ENCODE measurements at regions not wholly inside any gene's neighbourhood (a gene's known extent, or its start where the extent isn't known, plus 50 kb on each side); places are given as distances from the start of the nearest gene placed in this dataset.
"Not testable (repeated sequence)": the region's sequence is repeated elsewhere in the genome, so short reads cannot be mapped to it uniquely, and the experiment has no call there.

GRCh38 chr14:27305441-27305945 lies 707.7 kb upstream of the NOVA1 start:
- Histone ChIP-seq H3K4me1 (ENCODE audit: control insufficient read depth, extremely low read depth, insufficient read depth, low read length) (no peaks in the 10 kb centered on the region), H2AFZ (ENCODE audit: control insufficient read depth, low read length) (no peak overlapping the region), H3K4me2 (ENCODE audit: control insufficient read depth, extremely low read depth, insufficient read depth, low read depth, low read length) (no peak overlapping the region), H3K27me3 (ENCODE audit: control insufficient read depth, extremely low read depth, insufficient read depth, low read length) (no peaks in the 10 kb centered on the region), H4K20me1 (ENCODE audit: control insufficient read depth, extremely low read depth, insufficient read depth, low read length) (no peaks in the 10 kb centered on the region), H3K27ac (ENCODE audit: control insufficient read depth, insufficient read depth, low read length) (no peak overlapping the region), H3K79me2 (ENCODE audit: control insufficient read depth, insufficient read depth, low read length) (no peaks in the 10 kb centered on the region), H3K9me3 (ENCODE audit: control insufficient read depth, low read depth, low read length) (no peaks in the 10 kb centered on the region), H3K9me1 (ENCODE audit: control insufficient read depth, extremely low read depth, insufficient read depth, low read length) (no peaks in the 10 kb centered on the region), H3K36me3 (ENCODE audit: control insufficient read depth in 2 of 2, extremely low read depth in 1 of 2, insufficient read depth in 2 of 2, low read length in 2 of 2) (no peaks in the 10 kb centered on the region), H3K9ac (ENCODE audit: control insufficient read depth, extremely low read depth, insufficient read depth, low read length) (no peak overlapping the region), H3K4me3 (ENCODE audit: control insufficient read depth in 2 of 3, extremely low read depth in 1 of 3, insufficient read depth in 2 of 3, low read depth in 1 of 3, low read length in 3 of 3) (no peak overlapping the region)
- DNase-seq (ENCODE audit: low read depth, low spot score) = no peak
- TF ChIP-seq, protein P1, sequence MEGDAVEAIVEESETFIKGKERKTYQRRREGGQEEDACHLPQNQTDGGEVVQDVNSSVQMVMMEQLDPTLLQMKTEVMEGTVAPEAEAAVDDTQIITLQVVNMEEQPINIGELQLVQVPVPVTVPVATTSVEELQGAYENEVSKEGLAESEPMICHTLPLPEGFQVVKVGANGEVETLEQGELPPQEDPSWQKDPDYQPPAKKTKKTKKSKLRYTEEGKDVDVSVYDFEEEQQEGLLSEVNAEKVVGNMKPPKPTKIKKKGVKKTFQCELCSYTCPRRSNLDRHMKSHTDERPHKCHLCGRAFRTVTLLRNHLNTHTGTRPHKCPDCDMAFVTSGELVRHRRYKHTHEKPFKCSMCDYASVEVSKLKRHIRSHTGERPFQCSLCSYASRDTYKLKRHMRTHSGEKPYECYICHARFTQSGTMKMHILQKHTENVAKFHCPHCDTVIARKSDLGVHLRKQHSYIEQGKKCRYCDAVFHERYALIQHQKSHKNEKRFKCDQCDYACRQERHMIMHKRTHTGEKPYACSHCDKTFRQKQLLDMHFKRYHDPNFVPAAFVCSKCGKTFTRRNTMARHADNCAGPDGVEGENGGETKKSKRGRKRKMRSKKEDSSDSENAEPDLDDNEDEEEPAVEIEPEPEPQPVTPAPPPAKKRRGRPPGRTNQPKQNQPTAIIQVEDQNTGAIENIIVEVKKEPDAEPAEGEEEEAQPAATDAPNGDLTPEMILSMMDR (optimal IDR thresholded peaks at IDR 0.05 in 1 of 3, IDR thresholded peaks at IDR 0.05 in 1 of 3, conservative IDR thresholded peaks at IDR 0.05 in 1 of 3; ENCODE audit: extremely low read depth in 1 of 3, insufficient read depth in 2 of 3, low read length in 3 of 3) = no peak
- TF ChIP-seq EZH2 (IDR thresholded peaks at IDR 0.05; ENCODE audit: low read length) = no peak
- dilution Hi-C loops (cut with MboI; ENCODE audit: extremely low pct_ligation_motif_present, low sequenced_read_pairs) = no loop called here
- FAIRE-seq = no peak

DNA sequence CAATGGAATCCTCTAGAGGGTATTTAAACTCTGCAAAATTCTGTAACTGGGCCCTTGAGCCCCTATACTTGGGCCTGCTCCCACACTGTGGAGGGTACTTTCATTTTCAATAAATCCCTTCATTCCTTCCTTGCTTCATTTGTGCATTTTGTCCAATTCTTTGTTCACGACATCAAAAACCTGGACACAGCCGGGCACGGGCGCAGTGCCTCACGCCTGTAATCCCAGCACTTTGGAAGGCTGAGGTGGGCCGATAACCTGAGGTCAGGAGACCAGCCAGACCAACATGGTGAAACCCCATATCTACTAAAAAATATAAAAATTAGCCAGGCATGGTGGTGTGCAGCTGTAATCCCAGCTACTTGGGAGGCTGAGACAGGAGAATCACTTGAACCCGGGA lies 714.9 kb upstream of the NOVA1 start:
- H4K20me1 ChIP-seq (ENCODE audit: control insufficient read depth, extremely low read depth, insufficient read depth, low read length); H2AFZ ChIP-seq (ENCODE audit: control insufficient read depth, low read length); H3K9me3 ChIP-seq (ENCODE audit: control insufficient read depth, low read depth, low read length); H3K9ac ChIP-seq (ENCODE audit: control insufficient read depth, extremely low read depth, insufficient read depth, low read length); H3K27ac ChIP-seq (ENCODE audit: control insufficient read depth, insufficient read depth, low read length); H3K4me2 ChIP-seq (ENCODE audit: control insufficient read depth, extremely low read depth, insufficient read depth, low read depth, low read length); H3K27me3 ChIP-seq (ENCODE audit: control insufficient read depth, extremely low read depth, insufficient read depth, low read length); H3K4me1 ChIP-seq (ENCODE audit: control insufficient read depth, extremely low read depth, insufficient read depth, low read length); DNase-seq (ENCODE audit: low read depth, low spot score); dilution Hi-C loops (cut with MboI; ENCODE audit: extremely low pct_ligation_motif_present, low sequenced_read_pairs); H3K79me2 ChIP-seq (ENCODE audit: control insufficient read depth, insufficient read depth, low read length); H3K36me3 ChIP-seq (ENCODE audit: control insufficient read depth in 2 of 2, extremely low read depth in 1 of 2, insufficient read depth in 2 of 2, low read length in 2 of 2); H3K9me1 ChIP-seq (ENCODE audit: control insufficient read depth, extremely low read depth, insufficient read depth, low read length); FAIRE-seq; H3K4me3 ChIP-seq (ENCODE audit: control insufficient read depth in 2 of 3, extremely low read depth in 1 of 3, insufficient read depth in 2 of 3, low read depth in 1 of 3, low read length in 3 of 3): not testable (repeated sequence)

- no peaks in the 10 kb centered on the region for H3K4me1 ChIP-seq (ENCODE audit: control insufficient read depth, extremely low read depth, insufficient read depth, low read length)
- no peaks in the 10 kb centered on the region for H3K27me3 ChIP-seq (ENCODE audit: control insufficient read depth, extremely low read depth, insufficient read depth, low read length)
- no peaks in the 10 kb centered on the region for H3K9me3 ChIP-seq (ENCODE audit: control insufficient read depth, low read depth, low read length)
- H3K4me2 ChIP-seq (ENCODE audit: control insufficient read depth, extremely low read depth, insufficient read depth, low read depth, low read length) = no peak overlapping the region
- H3K79me2 ChIP-seq (ENCODE audit: control insufficient read depth, insufficient read depth, low read length) = no peaks in the 10 kb centered on the region
- no peaks in the 10 kb centered on the region for H3K9me1 ChIP-seq (ENCODE audit: control insufficient read depth, extremely low read depth, insufficient read depth, low read length)
- H3K36me3 ChIP-seq (ENCODE audit: control insufficient read depth in 2 of 2, extremely low read depth in 1 of 2, insufficient read depth in 2 of 2, low read length in 2 of 2) = no peaks in the 10 kb centered on the region
- DNase-seq (ENCODE audit: low read depth, low spot score) = no peak
- H2AFZ ChIP-seq (ENCODE audit: control insufficient read depth, low read length) = no peak overlapping the region
- TF ChIP-seq, protein P1 (optimal IDR thresholded peaks at IDR 0.05 in 1 of 3, IDR thresholded peaks at IDR 0.05 in 1 of 3, conservative IDR thresholded peaks at IDR 0.05 in 1 of 3; ENCODE audit: extremely low read depth in 1 of 3, insufficient read depth in 2 of 3, low read length in 3 of 3) = no peak
- no peak for TF ChIP-seq EZH2 (IDR thresholded peaks at IDR 0.05; ENCODE audit: low read length)
- no peak overlapping the region for H3K27ac ChIP-seq (ENCODE audit: control insufficient read depth, insufficient read depth, low read length)
- no peak for FAIRE-seq
- dilution Hi-C loops (cut with MboI; ENCODE audit: extremely low pct_ligation_motif_present, low sequenced_read_pairs) = no loop called here
- H3K9ac ChIP-seq (ENCODE audit: control insufficient read depth, extremely low read depth, insufficient read depth, low read length) = no peak overlapping the region
- H3K4me3 ChIP-seq (ENCODE audit: control insufficient read depth in 2 of 3, extremely low read depth in 1 of 3, insufficient read depth in 2 of 3, low read depth in 1 of 3, low read length in 3 of 3) = no peak overlapping the region
- no peaks in the 10 kb centered on the region for H4K20me1 ChIP-seq (ENCODE audit: control insufficient read depth, extremely low read depth, insufficient read depth, low read length)
Measured at GRCh38 chr14:27314231-27314630, 716.4 kb upstream of the NOVA1 start.

All from keratinocyte (primary cell).